BE2C (cell line): ENCODE measurements at regions not wholly inside any gene's neighbourhood (a gene's known extent, or its start where the extent isn't known, plus 50 kb on each side); places are given as distances from the start of the nearest gene placed in this dataset.

Experiments used
- DNase-seq: peaks from one replicate; pipeline ENCODE4 v3.0.0-alpha.2; 2020
- H3K27me3 ChIP-seq: fragments of 250-450 bp; sonication (Bioruptor Pico); 2 replicates; pipeline ENCODE4 v1.5.1; 2020; ENCODE audit warnings: mild to moderate bottlenecking
- H3K36me3 ChIP-seq: fragments of 250-450 bp; sonication (Bioruptor Pico); 2 replicates; pipeline ENCODE4 v1.5.1; 2020; ENCODE audit warnings: mild to moderate bottlenecking
- H3K4me1 ChIP-seq: fragments of 250-450 bp; sonication (Bioruptor Pico); 2 replicates; pipeline ENCODE4 v1.5.1; 2020
- H3K4me3 ChIP-seq: 2 replicates; pipeline ENCODE4 v1.5.1; 2011; ENCODE audit warnings: low read depth, low read length
- H3K9me3 ChIP-seq: fragments of 250-450 bp; sonication (Bioruptor Pico); 2 replicates; pipeline ENCODE4 v1.5.1; 2020
- CTCF ChIP-seq: IDR thresholded peaks from 2 replicates; pipeline ENCODE4 v1.5.1; 2012; ENCODE audit warnings: mild to moderate bottlenecking, low read depth, low read length

GRCh38 chr7:7098280-7098818 lies 84.0 kb upstream of the C1GALT1 start:
- Histone ChIP-seq H3K36me3 (no peaks in the 10 kb centered on the region), H3K4me3 (no peak overlapping the region), H3K4me1 (peaks cover 9% of the 10 kb centered on the region), H3K27me3 (no peaks in the 10 kb centered on the region), H3K9me3 (no peaks in the 10 kb centered on the region)
- DNase-seq, result no peak
- TF ChIP-seq CTCF, result no peak

DNA sequence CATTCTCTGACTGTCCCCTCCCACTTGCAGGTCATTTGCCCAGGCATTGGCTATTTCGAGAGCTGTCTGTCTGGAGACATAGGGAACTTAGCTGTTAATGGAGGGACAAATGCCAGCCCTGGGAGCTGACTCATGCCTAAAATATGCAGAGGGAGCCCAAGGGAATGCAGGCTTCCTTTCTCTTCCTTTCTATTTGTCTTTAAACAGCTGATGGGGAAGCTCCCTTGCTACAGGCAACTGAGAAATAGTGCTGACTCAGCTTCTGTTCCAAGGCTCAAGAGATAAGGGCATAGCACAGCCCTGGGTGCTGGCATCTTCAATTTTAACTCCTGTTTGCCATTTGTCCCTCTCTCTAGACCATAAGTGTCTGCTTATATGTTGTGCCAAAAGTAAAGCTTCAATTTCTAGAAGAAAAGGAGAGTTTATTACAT lies 82.7 kb upstream of the C1GALT1 start:
- peak; percentile 52 for DNase-seq
- Histone ChIP-seq H3K27me3 (no peaks in the 10 kb centered on the region), H3K4me1 (peaks cover 9% of the 10 kb centered on the region), H3K4me3 (no peak overlapping the region), H3K36me3 (no peaks in the 10 kb centered on the region), H3K9me3 (no peaks in the 10 kb centered on the region)
- no peak for TF ChIP-seq CTCF

- Histone ChIP-seq H3K9me3 (no peaks in the 10 kb centered on the region), H3K27me3 (no peaks in the 10 kb centered on the region), H3K4me1 (peaks cover 9% of the 10 kb centered on the region), H3K4me3 (no peak overlapping the region), H3K36me3 (no peaks in the 10 kb centered on the region)
- peak; percentile 57 for DNase-seq
- TF ChIP-seq CTCF, result no peak
These were observed 81.9 kb upstream of the C1GALT1 start for GRCh38 chr7:7100432-7100849.

DNA sequence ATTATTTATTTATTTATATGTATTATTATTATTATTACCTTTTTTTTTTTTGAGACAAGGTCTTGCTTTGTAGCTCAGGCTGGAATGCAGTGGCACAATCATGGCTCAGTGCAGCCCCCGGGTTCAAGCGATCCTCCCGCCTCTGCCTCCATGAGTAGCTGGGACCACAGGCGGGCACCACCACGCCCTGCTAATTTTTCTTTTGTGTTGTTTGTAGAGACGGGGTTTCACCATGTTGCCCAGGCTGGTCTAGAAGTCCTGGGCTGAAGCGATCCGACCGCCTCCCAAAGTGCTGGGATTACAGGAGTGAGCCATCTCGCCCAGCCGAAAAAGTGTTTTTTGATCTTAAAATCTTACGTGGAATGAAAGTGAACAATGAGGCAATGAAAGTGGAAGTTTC lies 79.4 kb upstream of the C1GALT1 start:
- H3K27me3 ChIP-seq, result no peaks in the 10 kb centered on the region
- H3K4me3 ChIP-seq, result no peak overlapping the region
- H3K36me3 ChIP-seq, result no peaks in the 10 kb centered on the region
- no peak for TF ChIP-seq CTCF
- H3K4me1 ChIP-seq, result peaks cover 9% of the 10 kb centered on the region
- no peak for DNase-seq
- H3K9me3 ChIP-seq, result no peaks in the 10 kb centered on the region

GRCh38 chr7:7103343-7104313 lies 78.7 kb upstream of the C1GALT1 start:
- DNase-seq, result no peak
- Histone ChIP-seq H3K27me3 (no peaks in the 10 kb centered on the region), H3K9me3 (no peaks in the 10 kb centered on the region), H3K4me1 (peaks cover 9% of the 10 kb centered on the region), H3K36me3 (no peaks in the 10 kb centered on the region), H3K4me3 (no peak overlapping the region)
- peak; percentile 71 for TF ChIP-seq CTCF

DNA sequence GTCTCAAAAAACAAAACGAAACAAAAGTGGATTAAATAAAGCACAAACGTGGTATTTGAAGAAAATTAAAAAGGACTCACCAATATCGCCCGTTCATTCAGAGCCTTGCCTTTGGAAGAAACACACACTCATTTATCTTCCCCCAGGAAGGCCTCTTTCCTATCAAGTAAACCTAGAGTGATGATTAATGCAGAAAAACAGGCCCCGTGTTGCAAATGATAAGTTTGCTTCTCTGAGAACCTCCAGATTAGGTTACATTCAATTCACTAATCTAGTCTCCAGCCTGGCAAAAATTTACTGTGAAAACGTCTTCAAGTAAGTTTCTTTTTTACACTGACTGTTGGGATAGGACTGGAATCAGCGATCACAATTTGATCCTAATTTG lies 78.0 kb upstream of the C1GALT1 start:
- H3K4me3 ChIP-seq, result no peak overlapping the region
- H3K27me3 ChIP-seq, result no peaks in the 10 kb centered on the region
- DNase-seq, result no peak
- H3K4me1 ChIP-seq, result peaks cover 9% of the 10 kb centered on the region
- no peaks in the 10 kb centered on the region for H3K36me3 ChIP-seq
- no peak for TF ChIP-seq CTCF
- H3K9me3 ChIP-seq, result no peaks in the 10 kb centered on the region
